H1 (cell line): ENCODE measurements at regions not wholly inside any gene's neighbourhood (a gene's known extent, or its start where the extent isn't known, plus 50 kb on each side); places are given as distances from the start of the nearest gene placed in this dataset.

Experiments used
- CTCF ChIA-PET: fragments of 300-600 bp; sonication (Branson Sonifier 250); formaldehyde crosslinking; loops from one replicate; lab custom pipeline; 2021; ENCODE audit not compliant: partially characterized antibody; lab: Charles Lee
- POLR2A ChIA-PET: fragments of 300-600 bp; sonication (Branson Sonifier 250); formaldehyde crosslinking; loops from one replicate; lab custom pipeline; 2021; ENCODE audit warnings: inconsistent platforms; ENCODE audit not compliant: partially characterized antibody; lab: Charles Lee
- DNase-seq, 2 experiments: peaks; one replicate each; pipeline versions ENCODE4 v3.0.0 to v3.0.0-alpha.2; 2010 to 2022; ENCODE audit warnings: low spot score in 2 of 2, low read depth in 1 of 2, mixed read lengths in 1 of 2
- FAIRE-seq: peaks from 2 replicates; lab custom pipeline; 2011; peaks lifted over from hg19 to GRCh38; lab: Jason Lieb, UNC
- H2AFZ ChIP-seq: 2 replicates; pipeline ENCODE4 v1.8.1; 2012; ENCODE audit warnings: low read length, inconsistent platforms
- H2AK5ac ChIP-seq: 2 replicates; pipeline ENCODE4 v1.6.1; 2013; ENCODE audit warnings: low read depth, low read length
- H2BK120ac ChIP-seq: replicated peaks from 2 replicates; pipeline ENCODE3; 2013; ENCODE audit warnings: low read depth, low read length, inconsistent platforms
- H2BK12ac ChIP-seq: 2 replicates; pipeline ENCODE4 v1.6.1; 2013; ENCODE audit warnings: low read depth, low read length
- H2BK15ac ChIP-seq: 2 replicates; pipeline ENCODE4 v1.6.1; 2013; ENCODE audit warnings: low read length
- H2BK20ac ChIP-seq: 2 replicates; pipeline ENCODE4 v1.6.1; 2013; ENCODE audit warnings: low read length
- H2BK5ac ChIP-seq: 2 replicates; pipeline ENCODE4 v1.6.1; 2013; ENCODE audit warnings: low read depth, low read length
- H3K14ac ChIP-seq: 2 replicates; pipeline ENCODE4 v1.6.1; 2013; ENCODE audit warnings: inconsistent platforms; ENCODE audit not compliant: insufficient read length
- H3K18ac ChIP-seq: 2 replicates; pipeline ENCODE4 v1.6.1; 2013; ENCODE audit warnings: low read length; ENCODE audit errors: extremely low read depth
- H3K23ac ChIP-seq: 2 replicates; pipeline ENCODE4 v1.6.1; 2013; ENCODE audit warnings: inconsistent platforms; ENCODE audit not compliant: insufficient read length
- H3K23me2 ChIP-seq: 2 replicates; pipeline ENCODE4 v1.6.1; 2013; ENCODE audit warnings: low read depth, low read length
- H3K27ac ChIP-seq: 2 replicates; pipeline ENCODE4 v1.6.1; 2011; ENCODE audit warnings: low read depth, low read length, inconsistent platforms
- H3K27me3 ChIP-seq, 4 experiments: replicated peaks in 1 of 4; 1 replicate in 1 of 4; 2 replicates in 3 of 4; pipeline versions ENCODE4 v1.6.1 to v1.8.1; 2011 to 2013; ENCODE audit warnings: low read length in 3 of 4, mild to moderate bottlenecking in 3 of 4, inconsistent platforms in 2 of 4, mixed read lengths in 2 of 4, moderate library complexity in 1 of 4; ENCODE audit not compliant: control insufficient read depth in 3 of 4, insufficient read depth in 3 of 4; ENCODE audit errors: extremely low read depth in 1 of 4
- H3K36me3 ChIP-seq, 4 experiments: 2 replicates each; pipeline versions ENCODE4 v1.6.1 to v1.8.1; 2011 to 2013; ENCODE audit warnings: mild to moderate bottlenecking in 4 of 4, low read length in 3 of 4, moderate library complexity in 2 of 4, control low read depth in 1 of 4, inconsistent platforms in 1 of 4; ENCODE audit not compliant: insufficient read depth in 4 of 4, control insufficient read depth in 2 of 4
- H3K4ac ChIP-seq: replicated peaks from 2 replicates; pipeline ENCODE3; 2013; ENCODE audit warnings: low read length, low read depth, mixed read lengths, inconsistent platforms; ENCODE audit not compliant: insufficient read length
- H3K4me1 ChIP-seq, 4 experiments: replicated peaks in 1 of 4; 1 replicate in 1 of 4; 2 replicates in 3 of 4; pipeline versions ENCODE4 v1.6.1 to v1.8.1; 2011 to 2013; ENCODE audit warnings: low read length in 3 of 4, inconsistent platforms in 2 of 4, mixed read lengths in 1 of 4; ENCODE audit not compliant: insufficient read depth in 4 of 4, control insufficient read depth in 3 of 4
- H3K4me2 ChIP-seq, 2 experiments: 2 replicates each; pipeline versions ENCODE4 v1.6.1 to v1.8.1; 2011 to 2013; ENCODE audit warnings: low read depth in 2 of 2, low read length in 2 of 2, control low read depth in 1 of 2, inconsistent platforms in 1 of 2, mild to moderate bottlenecking in 1 of 2; ENCODE audit not compliant: insufficient read depth in 1 of 2
- H3K4me3 ChIP-seq, 4 experiments: fragments of 200-600, 300-600 bp in 1 of 4; sonication (generic), shearing (Covaris generic), sonication (Bioruptor Twin) in 1 of 4; 2 replicates each; pipeline versions ENCODE4 v1.5.1 to v1.8.1; 2011 to 2016; ENCODE audit warnings: low read length in 4 of 4, low read depth in 3 of 4, control low read depth in 2 of 4, inconsistent platforms in 2 of 4, mild to moderate bottlenecking in 2 of 4, mixed read lengths in 1 of 4, moderate library complexity in 1 of 4; ENCODE audit not compliant: insufficient read depth in 2 of 4; ENCODE audit errors: extremely low read depth in 1 of 4
- H3K56ac ChIP-seq: replicated peaks from 2 replicates; pipeline ENCODE3; 2013; ENCODE audit warnings: low read depth, mild to moderate bottlenecking, mixed read lengths, low read length, inconsistent platforms; ENCODE audit not compliant: insufficient read length
- H3K79me1 ChIP-seq: 2 replicates; pipeline ENCODE4 v1.6.1; 2013; ENCODE audit warnings: low read depth, low read length, control low read depth
- H3K79me2 ChIP-seq, 2 experiments: 2 replicates each; pipeline versions ENCODE4 v1.6.1 to v1.8.1; 2012 to 2013; ENCODE audit warnings: low read length in 2 of 2, mild to moderate bottlenecking in 2 of 2, inconsistent platforms in 1 of 2; ENCODE audit not compliant: insufficient read depth in 2 of 2, control insufficient read depth in 1 of 2
- H3K9ac ChIP-seq, 4 experiments: replicated peaks in 1 of 4; 1 replicate in 1 of 4; 2 replicates in 3 of 4; pipeline versions ENCODE4 v1.6.1 to v1.8.1; 2011 to 2013; ENCODE audit warnings: low read depth in 3 of 4, low read length in 3 of 4, control low read depth in 2 of 4, mild to moderate bottlenecking in 2 of 4, moderate library complexity in 2 of 4, inconsistent platforms in 1 of 4; ENCODE audit errors: extremely low read depth in 1 of 4
- H3K9me3 ChIP-seq, 2 experiments: 2 replicates each; pipeline versions ENCODE4 v1.6.1 to v1.8.1; 2012 to 2013; ENCODE audit warnings: mild to moderate bottlenecking in 2 of 2, moderate library complexity in 2 of 2, control low read depth in 1 of 2, inconsistent platforms in 1 of 2, low read depth in 1 of 2, low read length in 1 of 2, mixed read lengths in 1 of 2; ENCODE audit not compliant: insufficient read depth in 2 of 2
- H4K20me1 ChIP-seq, 2 experiments: replicated peaks in 1 of 2; 2 replicates each; pipeline versions ENCODE3 to v1.8.1; 2011 to 2013; ENCODE audit warnings: inconsistent platforms in 2 of 2, low read length in 2 of 2, mild to moderate bottlenecking in 1 of 2; ENCODE audit not compliant: insufficient read depth in 2 of 2, control insufficient read depth in 1 of 2
- H4K5ac ChIP-seq: 2 replicates; pipeline ENCODE4 v1.6.1; 2013; ENCODE audit warnings: low read length, low read depth, mixed read lengths, inconsistent platforms; ENCODE audit not compliant: insufficient read length
- H4K8ac ChIP-seq: 2 replicates; pipeline ENCODE4 v1.8.0; 2013; ENCODE audit warnings: mild to moderate bottlenecking, moderate library complexity, low read length, inconsistent platforms; ENCODE audit not compliant: insufficient read depth; ENCODE audit errors: extremely low read depth
- H4K91ac ChIP-seq: replicated peaks from 2 replicates; pipeline ENCODE3; 2013; ENCODE audit warnings: low read length, mixed read lengths, inconsistent platforms; ENCODE audit not compliant: insufficient read length
- ATF3 ChIP-seq: IDR thresholded peaks from 2 replicates; pipeline ENCODE4 v1.6.1; 2011; ENCODE audit warnings: low read depth, mild to moderate bottlenecking, low read length; ENCODE audit not compliant: insufficient read depth
- BCL11A ChIP-seq, 2 experiments: IDR thresholded peaks; one replicate each; pipeline ENCODE4 v1.6.1; 2011; ENCODE audit warnings: low read depth in 2 of 2, low read length in 2 of 2, mild to moderate bottlenecking in 2 of 2
- BRCA1 ChIP-seq: IDR thresholded peaks from 2 replicates; pipeline ENCODE4 v1.6.1; 2012; ENCODE audit warnings: low read depth, low read length, improper control_type of control experiment
- CHD1 ChIP-seq: IDR thresholded peaks from 2 replicates; pipeline ENCODE4 v1.6.1; 2012; ENCODE audit warnings: low read depth, low read length, improper control_type of control experiment
- CTCF ChIP-seq, 3 experiments: IDR thresholded peaks; 1 replicate in 2 of 3; 2 replicates in 1 of 3; pipeline versions ENCODE4 v1.5.1 to v1.6.1; 2011; ENCODE audit warnings: low read length in 3 of 3, mild to moderate bottlenecking in 3 of 3, inconsistent platforms in 2 of 3, low read depth in 1 of 3, moderate library complexity in 1 of 3; ENCODE audit not compliant: insufficient read depth in 1 of 3; ENCODE audit errors: control extremely low read depth in 1 of 3
- GTF2F1 ChIP-seq: IDR thresholded peaks from 2 replicates; pipeline ENCODE4 v1.6.1; 2012; ENCODE audit warnings: low read depth, low read length, improper control_type of control experiment, borderline replicate concordance
- HDAC6 ChIP-seq: IDR thresholded peaks from one replicate; pipeline ENCODE4 v1.7.1; 2012; ENCODE audit warnings: low read depth, mild to moderate bottlenecking, inconsistent platforms, low read length, moderate library complexity
- RFX5 ChIP-seq: IDR thresholded peaks from 2 replicates; pipeline ENCODE4 v1.6.1; 2011; ENCODE audit warnings: low read depth, low read length, improper control_type of control experiment, borderline replicate concordance
- SIN3A ChIP-seq, 2 experiments: IDR thresholded peaks in 1 of 2; conservative IDR thresholded peaks in 1 of 2; 2 replicates each; pipeline ENCODE4 v1.6.1; 2011 to 2012; ENCODE audit warnings: low read length in 2 of 2, improper control_type of control experiment in 1 of 2, low read depth in 1 of 2, mild to moderate bottlenecking in 1 of 2
- USF2 ChIP-seq: IDR thresholded peaks from 2 replicates; pipeline ENCODE4 v1.6.1; 2011; ENCODE audit warnings: low read length, improper control_type of control experiment
- WGBS, 2 experiments: shearing (Covaris generic) in 1 of 2; methylation state at CpG; one replicate each; pipeline versions ENCODE4 v1.1.6 to v1.1.7; 2013 to 2015; ENCODE audit warnings: low lambda C conversion rate in 2 of 2, mixed read lengths in 2 of 2, inconsistent platforms in 1 of 2, low coverage in 1 of 2, missing lambda C conversion rate in 1 of 2; ENCODE audit not compliant: insufficient replicate concordance in 2 of 2, insufficient coverage in 1 of 2, insufficient read length in 1 of 2; ENCODE audit errors: extremely low coverage in 1 of 2, missing lambda C conversion rate in 1 of 2; 5-methylcytosine and 5-hydroxymethylcytosine counted together

GRCh38 chr18:76137216-76137615 is 357.8 kb downstream of the ZNF516 start:
- Histone ChIP-seq H2BK15ac (no peak overlapping the region), H3K27me3 (no peaks in the 10 kb centered on the region), H3K14ac (no peak overlapping the region), H2AFZ (no peak overlapping the region), H3K23ac (no peak overlapping the region), H4K91ac (no peak overlapping the region), H2BK5ac (no peak overlapping the region), H2BK20ac (no peak overlapping the region), H3K23me2 (no peaks in the 10 kb centered on the region), H3K79me2 (no peaks in the 10 kb centered on the region), H3K36me3 (no peaks in the 10 kb centered on the region), H3K4ac (no peak overlapping the region), H3K9me3 (0 out of 4 replicates have a peak, but pooled peaks cover 0 to 3% of the 10 kb centered on the region in 2 experiments), H3K27ac (no peak overlapping the region), H3K9ac (no peak overlapping the region), H2AK5ac (no peak overlapping the region), H4K20me1 (no peaks in the 10 kb centered on the region), H3K4me1 (no peaks in the 10 kb centered on the region), H4K8ac (no peak overlapping the region), H3K56ac (no peak overlapping the region), H2BK120ac (no peak overlapping the region), H3K18ac (no peak overlapping the region), H3K4me3 (no peak overlapping the region), H3K79me1 (no peaks in the 10 kb centered on the region), H3K4me2 (no peak overlapping the region), H2BK12ac (no peak overlapping the region), H4K5ac (no peak overlapping the region)
- ChIA-PET CTCF (interaction anchor here (0.9 to 1.4 kb wide), 3 partner anchors 11 to 117 kb away, joined by 3 to 4 read pairs (median 3); no protein-coding TSS in a partner anchor), POLR2A (no interaction called here)
- DNase-seq (no peak), FAIRE-seq (no peak)
- 84% methylated on average over 6 of the region's 6 CpGs; no CpG with 5 or more reads in 1 of the 2 experiments for WGBS, 2 experiments
- TF ChIP-seq SIN3A (conservative IDR thresholded peaks at IDR 0.05 in 1 of 2, IDR thresholded peaks at IDR 0.05 in 1 of 2; ENCODE audit: low read depth in 1 of 2, low read length in 2 of 2) = no peak
- no peak for TF ChIP-seq HDAC6
- TF ChIP-seq CTCF (IDR thresholded peaks at IDR 0.05; ENCODE audit: control extremely low read depth in 1 of 3, insufficient read depth in 1 of 3, low read depth in 1 of 3, low read length in 3 of 3) = no peak
- no peak for TF ChIP-seq GTF2F1
- no peak for TF ChIP-seq ATF3
- TF ChIP-seq USF2 = no peak
- TF ChIP-seq CHD1 = no peak
- TF ChIP-seq RFX5 = no peak
- no peak for TF ChIP-seq BCL11A (IDR thresholded peaks at IDR 0.05; ENCODE audit: low read depth in 2 of 2, low read length in 2 of 2)
- TF ChIP-seq BRCA1 = no peak
